GM23248 (cell line): ENCODE measurements at regions not wholly inside any gene's neighbourhood (a gene's known extent, or its start where the extent isn't known, plus 50 kb on each side); places are given as distances from the start of the nearest gene placed in this dataset.

ENCODE experiments used
- EZH2 ChIP-seq: fragments of 200-600 bp; sonication (generic); IDR thresholded peaks from 2 replicates; pipeline ENCODE4 v1.6.1; 2018; ENCODE audit warnings: antibody characterized with exemption, mild to moderate bottlenecking; ENCODE audit not compliant: insufficient read depth, poor library complexity, severe bottlenecking
- EZH2phosphoT487 ChIP-seq: fragments of 200-600 bp; sonication (generic); IDR thresholded peaks from 2 replicates; pipeline ENCODE4 v1.6.1; 2018; ENCODE audit warnings: antibody characterized with exemption, moderate library complexity, mild to moderate bottlenecking, low read depth; ENCODE audit not compliant: insufficient read depth

DNA sequence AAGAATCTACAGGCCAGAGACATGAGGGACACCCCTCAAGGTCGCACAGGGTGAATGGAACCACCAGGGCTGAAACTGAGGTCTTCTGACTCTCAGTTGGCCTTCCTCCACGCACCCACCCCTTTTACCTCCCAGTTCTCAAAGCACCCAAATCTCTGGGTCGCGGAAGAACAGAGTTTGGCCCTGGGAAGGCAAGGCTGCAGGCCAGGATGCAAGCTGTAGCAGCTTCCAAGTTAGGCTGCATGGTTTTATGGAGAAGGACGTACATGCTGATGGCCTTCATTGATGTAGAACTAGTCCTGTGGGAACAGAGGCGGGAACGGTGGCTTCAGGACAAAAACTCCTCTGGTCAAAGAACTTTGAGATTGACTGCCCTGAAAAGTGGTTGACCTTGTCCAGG is 143.5 kb upstream of the B3GAT1 start:
- TF ChIP-seq EZH2 (no peak), EZH2phosphoT487 (no peak)
